Activated T-helper 1 cell treated with Interleukin-2 at 50 U/mL for 16 hours (primary cell): ENCODE measurements at regions not wholly inside any gene's neighbourhood (a gene's known extent, or its start where the extent isn't known, plus 50 kb on each side); places are given as distances from the start of the nearest gene placed in this dataset.

Experiments used
- DNase-seq: peaks from one replicate; pipeline ENCODE4 v3.0.0-alpha.2; 2020; ENCODE audit warnings: low read depth

DNA sequence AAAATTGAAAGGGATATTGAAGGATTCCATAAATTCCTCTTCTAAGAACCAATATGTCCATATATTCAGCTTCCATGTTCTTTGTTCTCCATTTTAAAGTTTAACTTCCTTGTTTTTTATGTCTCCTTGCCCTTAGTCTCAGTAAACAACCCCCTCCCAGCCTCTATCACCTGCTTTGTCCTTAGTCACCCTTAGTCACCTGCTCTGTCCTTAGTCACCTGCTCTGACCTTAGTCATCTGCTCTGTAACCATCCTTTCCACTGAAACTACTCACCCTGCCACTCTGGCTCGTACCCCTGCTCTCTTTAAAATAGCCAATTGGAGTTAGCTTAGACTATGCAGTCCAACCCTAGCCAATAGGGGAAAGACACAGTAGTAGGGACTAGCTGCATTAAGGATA is 136.2 kb upstream of the TMEM106B start:
- DNase-seq: no peak

DNA sequence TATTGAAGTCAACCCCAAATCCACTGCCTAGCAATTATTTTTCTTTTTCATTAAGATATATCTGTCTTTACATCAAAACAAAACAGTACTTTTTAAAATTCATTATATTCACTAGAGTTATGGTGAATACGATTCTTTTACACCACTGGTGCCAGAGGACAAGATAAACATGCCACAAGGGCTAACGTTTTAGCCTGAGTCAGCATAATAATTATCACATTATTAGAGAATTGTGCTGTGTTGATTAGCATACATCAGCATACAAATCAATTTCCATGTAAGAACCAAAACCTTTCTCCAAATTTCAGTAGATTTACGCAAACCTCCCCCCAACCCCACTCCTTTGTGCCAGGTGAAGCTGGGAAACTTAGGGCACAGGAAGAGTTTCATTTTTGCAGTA is 131.1 kb upstream of the TMEM106B start:
- DNase-seq: no peak

DNA sequence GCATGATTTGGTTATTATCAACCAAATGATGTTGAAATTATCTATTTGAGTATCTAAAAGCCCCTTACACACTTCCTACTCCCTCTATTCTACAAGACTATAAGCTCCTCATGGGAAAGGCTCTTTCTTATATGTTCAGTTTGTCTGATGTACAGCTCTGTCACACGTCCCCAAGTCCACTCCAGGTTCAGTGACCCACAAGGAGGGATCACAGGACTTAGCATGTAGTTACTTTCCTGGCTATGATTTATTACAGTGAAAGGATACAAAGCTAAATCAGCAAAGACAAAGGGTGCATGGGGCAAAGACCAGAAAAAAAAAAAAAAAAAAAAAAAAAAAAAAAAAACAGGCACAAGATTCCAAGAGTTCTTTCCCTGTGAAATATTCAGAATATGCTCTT is 125.6 kb upstream of the TMEM106B start:
- no peak for DNase-seq

DNA sequence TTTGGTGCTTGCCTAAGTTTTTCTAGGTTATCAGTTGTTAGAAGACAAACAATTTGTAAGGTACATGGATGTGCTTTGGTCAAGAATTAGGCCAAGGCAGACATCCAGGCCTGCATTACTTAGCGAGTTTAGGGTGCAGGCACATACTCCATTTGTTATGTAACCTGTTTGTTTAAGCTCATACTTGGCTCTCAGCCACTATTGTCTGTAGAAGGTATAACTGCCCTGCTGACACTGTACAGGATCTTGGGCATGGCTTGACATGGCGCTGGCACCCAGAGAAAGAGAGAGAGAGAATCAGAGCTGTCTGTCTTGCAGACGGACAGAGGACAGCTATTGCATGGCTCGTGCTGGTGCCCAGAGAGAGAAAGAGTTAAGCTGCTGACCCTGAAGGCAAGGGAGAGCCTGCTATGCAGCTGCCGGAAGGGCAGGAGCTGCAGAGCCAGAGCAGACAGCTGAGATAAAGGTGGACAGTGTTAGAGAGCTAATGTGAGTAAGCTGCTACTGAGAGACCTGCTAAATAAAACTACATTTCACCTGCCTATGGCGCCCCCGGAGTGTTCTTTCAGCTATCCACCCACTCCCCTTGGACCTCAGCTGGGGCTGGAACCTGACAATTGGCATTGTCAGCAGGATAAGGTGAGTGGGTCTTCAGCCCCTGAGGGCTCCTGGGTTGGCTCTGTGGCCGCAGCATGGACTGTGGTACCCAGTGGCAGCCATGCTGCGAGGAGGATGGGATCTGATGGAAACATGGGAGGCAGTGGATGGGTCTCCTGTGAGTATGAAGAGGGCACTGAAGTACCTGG is 120.9 kb upstream of the TMEM106B start:
- no peak for DNase-seq

DNA sequence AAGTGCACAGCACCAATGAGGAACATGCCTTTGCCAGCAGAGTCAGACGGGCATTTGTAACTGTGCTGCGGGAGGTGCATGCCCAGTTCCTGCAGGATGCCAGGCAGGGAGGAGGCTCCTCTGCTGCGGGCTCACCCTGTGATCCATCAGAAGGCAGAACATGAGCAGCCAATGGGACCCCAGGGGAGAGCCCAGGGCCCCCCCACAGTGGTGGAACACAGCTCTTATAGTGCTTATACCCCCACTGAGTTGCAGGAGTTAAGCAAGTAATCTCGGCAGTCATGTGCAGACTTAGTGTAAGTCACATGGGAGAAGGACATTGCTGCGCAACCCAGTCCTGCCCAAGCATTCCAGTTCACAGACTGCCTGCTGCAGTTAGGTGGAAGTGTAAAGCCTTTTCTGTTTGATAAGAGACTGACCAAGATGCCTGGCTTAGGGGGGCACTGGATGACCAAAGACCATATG is 120.3 kb upstream of the TMEM106B start:
- no peak for DNase-seq

DNA sequence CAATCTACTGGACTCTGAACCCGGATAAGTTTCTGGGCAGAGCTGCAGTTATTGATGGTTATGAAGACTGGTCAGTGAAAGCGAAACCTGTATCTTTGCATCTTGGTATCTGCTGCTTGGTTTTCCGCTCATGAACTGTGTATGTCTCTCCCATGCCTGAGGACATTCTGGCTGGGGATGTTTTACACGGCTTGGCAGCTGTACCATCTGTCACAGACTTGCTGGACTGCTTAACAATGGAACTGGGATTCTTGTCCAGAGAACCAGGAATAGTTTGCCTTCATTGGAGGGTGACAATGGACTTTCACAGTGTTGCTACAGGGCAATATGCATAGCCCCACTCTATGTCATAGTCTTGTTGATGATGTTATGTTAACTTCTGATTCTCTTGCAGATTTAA is 119.9 kb upstream of the TMEM106B start:
- no peak for DNase-seq

DNA sequence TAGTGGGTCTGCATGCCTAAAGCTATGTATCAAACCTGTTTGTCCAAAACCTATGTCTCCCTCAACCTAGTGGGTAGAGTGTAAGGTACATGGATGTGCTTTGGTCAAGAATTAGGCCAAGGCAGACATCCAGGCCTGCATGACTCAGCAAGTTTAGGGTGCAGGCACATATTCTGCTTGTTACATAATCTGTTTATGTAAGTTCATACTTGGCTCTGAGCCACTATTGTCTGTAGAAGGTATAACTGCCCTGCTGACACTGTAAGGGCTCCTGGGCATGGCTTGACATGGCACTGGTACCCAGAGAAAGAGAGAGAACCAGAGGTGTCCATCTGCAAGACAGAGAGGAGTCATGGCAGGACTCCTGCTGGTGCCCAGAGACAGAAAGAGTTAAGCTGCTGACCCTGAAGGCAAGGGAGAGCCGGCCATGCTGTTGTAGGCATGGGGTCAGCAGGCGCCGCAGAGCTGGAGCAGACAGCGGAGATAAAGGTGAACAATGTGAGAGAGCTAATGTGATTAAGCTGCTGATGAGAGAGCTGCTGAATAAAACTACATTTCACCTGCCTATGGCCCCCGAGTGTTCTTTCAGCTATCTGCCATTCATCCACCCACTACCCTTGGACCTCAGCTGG is 118.5 kb upstream of the TMEM106B start:
- no peak for DNase-seq

DNA sequence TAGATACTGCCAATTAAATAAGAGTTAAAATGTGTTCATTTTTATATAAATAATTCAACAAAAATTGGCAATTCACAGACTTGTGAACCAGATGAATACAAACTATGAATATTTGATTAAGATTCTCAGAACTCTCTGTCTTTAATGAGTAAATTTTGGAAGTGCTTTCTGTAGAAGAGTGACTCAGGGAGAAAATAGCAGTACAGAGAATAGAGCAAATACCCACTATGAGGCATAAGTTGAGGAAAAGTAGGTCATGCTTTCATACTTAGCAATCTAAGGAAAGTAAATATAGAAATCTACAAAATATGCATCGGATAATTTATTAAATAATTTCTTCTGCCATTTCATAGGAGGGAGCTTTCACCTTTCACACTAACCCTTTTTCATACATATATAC is 117.7 kb upstream of the TMEM106B start:
- no peak for DNase-seq

DNA sequence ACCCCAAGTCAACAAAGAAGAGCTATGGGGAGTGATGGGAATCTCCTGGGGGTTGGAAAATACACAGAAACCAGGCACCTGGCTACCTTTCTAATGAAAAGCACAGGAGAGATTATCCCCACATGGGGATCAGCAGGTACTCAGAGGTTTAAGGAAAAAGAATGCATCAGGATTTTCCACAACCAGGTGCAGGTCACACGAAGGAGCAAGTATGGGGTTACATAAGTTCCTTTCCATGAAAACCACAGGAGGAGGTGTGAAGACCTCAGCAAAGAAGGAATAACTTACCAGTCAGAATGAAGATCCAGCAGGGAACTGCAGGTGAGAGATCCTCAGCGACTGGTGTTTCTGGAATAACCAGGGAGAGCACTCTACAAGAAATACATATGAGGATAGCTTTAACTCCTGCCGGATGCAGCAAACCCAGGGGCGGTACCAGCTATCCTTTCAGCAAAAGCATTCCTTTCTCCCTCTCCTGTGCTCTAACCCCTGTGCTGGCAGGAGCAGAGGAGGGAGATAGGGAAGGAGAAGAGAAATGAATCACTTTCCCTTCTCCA is 116.7 kb upstream of the TMEM106B start:
- DNase-seq: no peak

DNA sequence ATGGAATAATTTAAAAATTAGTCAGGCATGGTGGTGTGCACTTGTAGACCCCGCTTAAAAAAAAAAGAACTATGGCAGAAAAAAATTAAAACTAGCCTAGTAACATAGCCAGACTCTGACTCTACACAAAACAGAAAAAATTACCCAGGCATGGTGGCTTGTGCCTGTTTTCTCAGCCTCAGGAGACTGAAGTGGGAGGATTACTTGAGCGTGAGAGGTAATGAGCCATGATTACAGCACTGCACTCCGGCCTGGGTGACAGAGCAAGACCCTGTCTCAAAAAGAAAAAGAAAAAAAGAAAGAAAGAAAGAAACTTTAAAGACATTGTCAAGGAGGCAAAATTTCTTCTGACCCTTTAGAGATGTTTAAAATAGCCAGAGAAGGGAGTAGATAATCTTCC is 109.0 kb upstream of the TMEM106B start:
- no peak for DNase-seq

DNA sequence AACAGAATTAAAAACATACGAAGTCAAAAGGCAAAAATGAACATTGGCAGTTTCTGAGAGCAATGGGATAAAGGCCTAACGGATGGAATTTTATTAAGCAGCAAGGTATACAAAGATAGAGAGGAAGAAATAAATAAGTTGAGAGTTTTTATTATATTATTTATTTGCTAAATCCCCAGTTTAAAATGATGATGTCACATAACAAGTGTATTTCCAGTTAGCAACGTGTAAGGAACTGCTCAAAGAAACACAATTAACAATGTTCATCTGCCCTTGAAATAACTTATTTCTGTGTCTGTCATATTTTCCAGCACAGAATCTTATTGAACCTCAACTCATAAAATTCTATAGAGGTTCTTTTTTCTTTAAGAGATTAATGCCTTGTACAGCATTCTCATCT is 108.6 kb upstream of the TMEM106B start:
- DNase-seq: no peak

DNA sequence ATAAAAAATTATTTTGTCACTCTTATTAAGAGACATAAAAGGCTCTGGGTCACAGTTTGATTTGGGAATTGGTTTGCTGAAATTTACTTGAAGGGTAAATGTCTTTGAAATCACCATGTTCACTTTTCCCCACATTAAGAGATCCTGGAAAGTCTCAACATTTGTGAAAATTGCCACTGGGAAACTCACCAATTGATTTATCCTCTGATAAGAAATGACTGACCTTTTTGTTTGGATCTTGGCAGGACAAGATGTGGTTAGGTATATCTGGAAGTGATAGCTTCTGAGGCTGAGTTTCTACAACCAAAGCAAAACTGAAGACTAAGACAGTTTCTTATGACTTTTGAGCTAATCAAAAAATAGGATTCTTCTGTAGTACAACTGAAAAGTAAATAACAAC is 107.1 kb upstream of the TMEM106B start:
- DNase-seq: no peak

DNA sequence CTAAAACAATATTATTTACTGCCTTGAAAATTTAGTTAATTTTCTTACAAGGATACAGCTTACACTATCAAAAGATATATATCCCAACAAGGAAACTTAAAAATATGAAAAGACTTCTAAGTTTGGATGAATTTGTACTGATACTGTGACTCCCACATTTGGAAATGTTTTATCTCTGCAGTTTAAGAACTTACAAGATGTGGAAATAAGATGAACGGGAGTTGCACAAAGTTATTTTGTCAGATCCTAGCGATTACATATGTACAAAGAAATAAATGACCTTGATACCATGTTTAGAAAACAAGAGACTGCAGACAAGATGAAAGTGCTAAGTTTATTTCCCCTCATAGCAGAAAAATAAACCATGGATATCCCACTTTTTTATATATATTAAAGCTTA is 103.7 kb upstream of the TMEM106B start:
- no peak for DNase-seq

DNA sequence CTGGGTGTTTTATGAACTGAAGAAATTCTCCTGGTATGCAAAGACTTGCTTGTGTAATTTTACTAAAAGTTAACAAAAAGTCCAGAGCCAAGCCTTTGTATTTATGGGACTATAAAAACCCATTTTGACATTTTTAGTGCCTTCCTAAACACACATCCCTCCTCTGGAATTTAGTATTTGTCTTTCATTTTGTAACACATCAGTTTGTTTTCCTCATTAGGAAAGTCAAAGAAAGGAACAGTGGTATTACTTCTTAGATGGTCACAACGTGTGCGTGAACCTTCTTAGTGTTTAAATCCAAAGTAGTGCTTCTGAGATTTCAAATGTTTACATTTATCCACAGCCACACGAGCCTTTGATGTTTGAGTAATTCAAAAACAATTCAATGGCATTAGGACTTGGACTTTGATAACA is 103.2 kb upstream of the TMEM106B start:
- DNase-seq: no peak

DNA sequence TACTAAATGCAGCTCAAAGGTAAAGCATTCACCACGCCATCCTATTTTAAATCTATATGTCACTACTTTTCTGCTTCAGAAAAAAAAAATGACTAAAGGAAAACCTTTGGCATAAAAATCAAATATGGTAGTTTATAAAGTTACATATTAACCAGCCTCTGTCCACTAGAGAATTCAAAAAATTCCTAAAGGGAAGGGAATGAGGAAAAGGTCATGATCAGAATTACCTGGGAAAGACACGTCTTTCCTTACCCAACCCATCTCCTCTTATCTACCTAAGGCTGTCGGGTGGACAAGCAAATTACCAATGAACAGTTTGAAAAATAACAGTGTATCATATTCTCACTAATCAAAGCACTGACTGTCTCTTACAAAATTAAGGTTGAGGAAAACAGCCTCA is 100.7 kb upstream of the TMEM106B start:
- DNase-seq: no peak

DNA sequence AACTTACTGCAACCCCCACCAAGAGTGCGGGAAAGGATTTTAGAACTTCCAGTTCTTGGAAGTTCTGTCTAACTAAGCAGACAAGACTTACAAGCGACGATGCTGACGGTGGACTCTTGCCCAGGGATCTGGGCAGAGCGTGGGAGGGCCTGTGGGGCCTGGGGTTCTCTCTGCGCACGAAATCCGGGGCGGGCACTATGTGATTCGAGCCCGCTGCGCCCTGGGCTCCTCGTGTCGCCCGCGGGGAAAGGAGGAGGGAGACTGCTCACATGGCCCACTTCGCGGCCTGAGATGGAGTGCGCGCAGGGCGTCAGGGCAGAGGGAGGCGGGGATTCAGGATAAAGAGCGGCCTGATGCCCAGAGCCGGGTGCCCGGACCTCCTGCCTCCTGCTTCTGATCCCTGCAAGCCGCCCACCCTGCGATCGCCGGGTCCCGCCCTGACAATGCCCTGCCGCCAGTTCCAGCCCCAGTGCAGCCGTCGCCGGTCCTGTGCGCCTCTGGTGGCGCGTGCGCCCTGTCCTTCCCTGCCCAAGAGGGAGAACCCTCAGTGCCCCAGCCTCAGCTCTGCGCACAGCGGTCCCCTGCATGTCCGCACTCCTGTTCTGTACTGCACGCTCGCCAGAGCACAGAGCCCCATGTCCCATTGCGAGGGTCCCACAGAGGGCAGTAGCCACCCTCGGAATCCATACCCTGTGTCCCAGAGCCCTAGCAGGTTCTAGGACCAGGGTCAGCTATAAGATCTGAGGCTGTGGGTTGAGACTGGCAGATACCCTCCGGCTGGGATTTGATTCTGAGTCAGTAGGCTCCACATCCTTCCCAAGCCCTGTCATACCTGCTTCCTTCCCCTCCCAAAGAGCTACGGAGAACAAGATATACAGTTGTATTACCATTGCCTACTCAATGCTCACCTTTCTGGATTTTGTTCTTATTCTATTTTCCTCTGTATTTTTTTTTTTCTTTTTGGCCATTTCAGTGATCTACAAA is 99.4 kb upstream of the TMEM106B start:
- no peak for DNase-seq

DNA sequence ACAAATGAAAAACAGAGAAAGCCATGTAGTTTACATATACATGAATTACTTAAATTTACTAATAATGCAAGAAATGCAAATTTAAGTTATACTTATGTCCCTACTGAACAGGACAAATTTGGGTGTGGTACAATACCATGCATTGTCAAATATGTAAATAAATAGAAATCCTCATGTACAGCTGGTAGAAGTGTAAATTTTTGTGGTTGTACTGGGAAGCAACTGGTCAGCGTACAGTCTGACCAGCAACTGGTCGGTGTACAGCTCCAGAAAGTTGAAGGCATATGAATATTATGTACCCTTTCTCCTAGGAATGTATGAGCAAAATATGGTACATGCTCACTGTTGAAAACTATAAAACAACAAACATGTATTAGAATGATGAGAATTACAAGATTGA is 93.9 kb upstream of the TMEM106B start:
- DNase-seq: no peak

DNA sequence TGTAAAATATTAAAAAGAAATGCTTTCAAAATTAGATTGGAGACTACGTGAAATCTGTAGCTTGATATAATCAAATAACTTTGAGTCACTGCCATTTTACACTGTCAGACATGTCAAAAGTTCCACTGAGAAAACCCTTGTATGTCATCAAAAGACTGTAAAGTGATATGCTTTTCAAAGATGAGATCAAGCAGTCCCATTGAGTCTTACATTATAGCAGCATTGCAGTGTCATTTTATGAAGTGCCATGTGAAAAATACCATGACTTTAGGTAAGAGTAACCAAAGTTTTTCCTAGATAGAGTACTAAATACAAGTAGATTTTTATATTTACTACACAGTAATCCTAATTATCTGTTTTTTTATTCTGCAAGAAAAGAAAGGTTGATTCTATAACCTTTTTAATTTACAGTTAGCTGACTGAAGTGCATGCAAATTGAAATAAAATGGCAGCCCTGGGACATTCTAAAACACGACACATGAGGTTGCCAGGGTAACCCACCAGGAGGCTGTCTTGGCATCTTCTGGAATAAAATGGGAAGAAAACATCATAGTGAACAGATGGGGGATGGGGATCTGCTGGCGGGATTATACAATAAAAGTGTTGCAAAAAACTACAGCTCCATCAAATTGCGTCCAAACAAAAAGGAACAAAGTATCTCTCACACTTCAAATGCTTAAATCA is 91.3 kb upstream of the TMEM106B start:
- no peak for DNase-seq

DNA sequence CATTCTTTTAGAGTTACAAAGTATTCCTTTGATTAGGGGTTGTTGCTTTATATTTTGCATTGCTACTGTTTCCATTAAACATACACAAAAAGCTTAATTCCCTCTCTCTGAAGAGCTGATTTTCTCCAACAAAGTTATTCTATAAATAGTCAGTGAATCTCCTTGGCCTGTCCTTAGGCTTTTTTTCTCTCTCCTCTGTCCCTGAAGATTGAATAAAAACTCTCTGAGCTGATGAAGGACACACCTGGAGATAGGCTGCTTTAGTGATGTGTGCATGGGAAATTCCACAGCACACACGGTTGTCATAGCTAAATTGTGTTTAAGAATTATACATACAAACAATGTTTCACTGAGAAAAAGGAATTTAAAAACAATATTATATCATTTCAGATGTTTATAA is 90.5 kb upstream of the TMEM106B start:
- DNase-seq: no peak

DNA sequence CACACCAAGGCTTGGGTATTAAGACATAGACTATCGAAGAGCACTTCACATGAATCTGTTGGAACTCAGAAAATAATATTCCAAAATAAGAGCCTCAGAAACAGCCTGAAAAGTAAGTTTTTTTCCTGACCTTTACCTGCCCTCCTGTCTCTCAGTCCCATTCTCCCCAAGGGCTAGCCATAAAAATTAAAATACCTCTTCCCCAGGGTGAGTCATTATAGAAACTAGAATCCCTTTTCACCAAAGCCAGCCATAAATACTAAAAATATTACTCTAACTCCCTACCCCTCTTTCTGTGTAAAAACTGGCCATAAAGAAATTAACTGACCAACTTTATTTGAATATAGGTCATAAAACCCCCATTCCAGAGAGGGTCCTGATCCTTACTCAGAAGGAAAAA is 87.9 kb upstream of the TMEM106B start:
- DNase-seq: no peak

DNA sequence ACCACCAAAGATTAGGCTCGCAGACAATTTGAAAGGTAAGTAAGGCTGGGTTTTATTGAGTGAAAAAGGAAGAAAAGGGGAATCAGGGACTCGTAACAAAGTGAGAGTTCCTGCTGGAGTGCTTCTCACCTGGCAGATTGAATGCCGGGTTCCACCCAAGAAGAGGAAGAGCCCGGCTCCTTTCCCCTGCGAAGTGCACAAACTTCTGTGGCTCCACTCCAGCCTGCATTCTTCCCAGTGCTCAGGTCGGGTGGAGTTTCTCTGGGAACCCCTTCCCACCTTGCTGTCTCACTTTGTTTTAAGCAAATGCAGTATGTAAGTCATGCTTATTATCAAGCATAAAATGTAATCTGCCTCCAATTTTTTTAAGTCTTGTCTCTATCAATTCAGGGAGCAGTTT is 87.1 kb upstream of the TMEM106B start:
- no peak for DNase-seq

DNA sequence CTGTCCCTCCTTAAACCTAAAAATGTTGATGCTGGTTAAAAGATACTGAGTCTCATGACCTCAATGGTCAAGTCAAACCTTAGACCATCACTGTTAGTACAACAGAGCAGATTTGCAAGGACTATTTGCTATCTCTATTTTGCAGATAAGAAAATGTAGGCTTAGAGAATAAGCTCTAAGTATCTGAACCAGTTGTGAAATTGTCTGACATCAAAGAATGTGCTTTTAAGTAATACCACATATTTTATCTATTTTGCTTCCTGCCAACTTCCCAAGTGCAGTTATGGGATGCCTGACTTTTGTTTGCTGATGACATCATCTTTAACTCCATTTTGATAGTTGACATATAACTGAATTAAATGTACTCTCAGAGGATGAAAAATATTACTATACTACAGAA is 83.6 kb upstream of the TMEM106B start:
- no peak for DNase-seq
